ENCODE measurements at regions not wholly inside any gene's neighbourhood (a gene's known extent, or its start where the extent isn't known, plus 50 kb on each side); places are given as distances from the start of the nearest gene placed in this dataset.

GRCh38 chr1:96926176-96926575 is 204.6 kb downstream of the PTBP2 start:
- H3K4me3 ChIP-seq (ENCODE audit: low read depth, low read length) = no peak overlapping the region
- TF ChIP-seq, protein P1, sequence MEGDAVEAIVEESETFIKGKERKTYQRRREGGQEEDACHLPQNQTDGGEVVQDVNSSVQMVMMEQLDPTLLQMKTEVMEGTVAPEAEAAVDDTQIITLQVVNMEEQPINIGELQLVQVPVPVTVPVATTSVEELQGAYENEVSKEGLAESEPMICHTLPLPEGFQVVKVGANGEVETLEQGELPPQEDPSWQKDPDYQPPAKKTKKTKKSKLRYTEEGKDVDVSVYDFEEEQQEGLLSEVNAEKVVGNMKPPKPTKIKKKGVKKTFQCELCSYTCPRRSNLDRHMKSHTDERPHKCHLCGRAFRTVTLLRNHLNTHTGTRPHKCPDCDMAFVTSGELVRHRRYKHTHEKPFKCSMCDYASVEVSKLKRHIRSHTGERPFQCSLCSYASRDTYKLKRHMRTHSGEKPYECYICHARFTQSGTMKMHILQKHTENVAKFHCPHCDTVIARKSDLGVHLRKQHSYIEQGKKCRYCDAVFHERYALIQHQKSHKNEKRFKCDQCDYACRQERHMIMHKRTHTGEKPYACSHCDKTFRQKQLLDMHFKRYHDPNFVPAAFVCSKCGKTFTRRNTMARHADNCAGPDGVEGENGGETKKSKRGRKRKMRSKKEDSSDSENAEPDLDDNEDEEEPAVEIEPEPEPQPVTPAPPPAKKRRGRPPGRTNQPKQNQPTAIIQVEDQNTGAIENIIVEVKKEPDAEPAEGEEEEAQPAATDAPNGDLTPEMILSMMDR (IDR thresholded peaks at IDR 0.05; ENCODE audit: insufficient read depth, low read depth, low read length) = no peak
- no peak for DNase-seq (ENCODE audit: low read depth)

GRCh38 chr1:96927125-96927524 is 205.5 kb downstream of the PTBP2 start:
- DNase-seq (ENCODE audit: low read depth) = no peak
- TF ChIP-seq, protein P1 (IDR thresholded peaks at IDR 0.05; ENCODE audit: insufficient read depth, low read depth, low read length) = no peak
- no peak overlapping the region for H3K4me3 ChIP-seq (ENCODE audit: low read depth, low read length)

- TF ChIP-seq, protein P1 (IDR thresholded peaks at IDR 0.05; ENCODE audit: insufficient read depth, low read depth, low read length) = no peak
- DNase-seq (ENCODE audit: low read depth) = peak; percentile 62
- no peak overlapping the region for H3K4me3 ChIP-seq (ENCODE audit: low read depth, low read length)
Measured at GRCh38 chr1:96931136-96931535, 209.6 kb downstream of the PTBP2 start.

GRCh38 chr1:96934282-96934681 is 212.7 kb downstream of the PTBP2 start:
- H3K4me3 ChIP-seq (ENCODE audit: low read depth, low read length) = no peak overlapping the region
- no peak for DNase-seq (ENCODE audit: low read depth)
- TF ChIP-seq, protein P1 (IDR thresholded peaks at IDR 0.05; ENCODE audit: insufficient read depth, low read depth, low read length) = no peak

DNA sequence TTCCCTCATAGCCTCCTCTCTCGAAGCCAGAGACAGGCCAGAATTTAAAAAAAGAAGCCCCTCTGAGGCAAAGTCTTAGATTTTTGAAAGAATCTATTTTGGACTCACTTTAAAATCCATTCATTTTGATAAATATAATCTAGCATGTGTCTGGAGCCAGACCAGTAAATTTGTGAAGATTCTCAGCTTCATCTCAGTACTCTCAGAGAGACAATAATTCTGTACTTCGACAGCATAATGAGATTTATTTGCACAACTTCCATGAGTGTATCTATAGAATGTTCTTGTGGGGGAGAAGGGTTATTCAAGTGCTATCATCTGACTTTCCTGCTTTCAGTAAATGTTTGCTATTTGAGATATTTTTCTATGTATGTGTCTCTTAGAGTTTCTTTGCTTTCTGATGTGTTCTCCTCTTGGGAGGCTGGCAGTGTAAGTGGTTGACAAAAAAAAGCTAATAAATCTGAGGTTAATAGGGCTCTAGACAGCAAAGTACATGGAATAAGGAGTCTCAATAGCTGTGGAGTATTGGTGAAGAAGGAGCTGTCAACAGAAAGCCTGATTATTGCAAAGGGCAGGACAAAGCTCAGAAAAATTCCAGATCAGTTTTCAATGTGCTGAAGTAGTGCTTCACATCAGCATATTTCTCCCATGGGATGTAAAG is 223.0 kb downstream of the PTBP2 start:
- H3K4me3 ChIP-seq (ENCODE audit: low read depth, low read length) = no peak overlapping the region
- TF ChIP-seq, protein P1 (IDR thresholded peaks at IDR 0.05; ENCODE audit: insufficient read depth, low read depth, low read length) = no peak
- no peak for DNase-seq (ENCODE audit: low read depth)

DNA sequence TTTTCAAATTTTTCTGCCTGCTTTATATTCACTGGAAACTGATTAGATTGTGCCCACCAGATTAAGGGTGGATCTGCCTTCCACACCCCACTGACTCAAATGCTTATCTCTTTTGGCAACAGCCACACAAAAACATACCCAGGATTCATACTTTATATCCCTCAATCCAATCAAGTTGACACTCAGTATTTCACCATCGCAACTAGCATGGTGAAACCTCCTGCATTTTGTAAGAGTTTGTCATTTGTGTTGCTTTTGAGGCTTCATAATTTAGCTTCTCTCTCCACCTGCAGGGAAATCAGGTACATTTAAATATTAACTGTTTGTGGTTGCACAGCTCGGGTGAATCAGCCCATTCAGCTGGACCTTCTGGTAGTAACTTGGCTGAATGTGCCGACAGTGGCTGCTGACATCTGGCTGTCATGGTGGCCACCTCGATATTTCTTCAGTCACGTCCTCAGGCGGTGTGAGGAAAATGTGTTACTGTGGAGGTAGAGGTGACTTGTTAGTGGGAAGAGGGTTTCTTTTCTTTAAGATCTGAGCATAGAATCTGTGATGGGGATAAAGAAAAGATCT is 224.0 kb downstream of the PTBP2 start:
- TF ChIP-seq, protein P1 (IDR thresholded peaks at IDR 0.05; ENCODE audit: insufficient read depth, low read depth, low read length) = no peak
- DNase-seq (ENCODE audit: low read depth) = no peak
- H3K4me3 ChIP-seq (ENCODE audit: low read depth, low read length) = no peak overlapping the region
